Mononuclear cell (primary cell): ENCODE measurements at regions not wholly inside any gene's neighbourhood (a gene's known extent, or its start where the extent isn't known, plus 50 kb on each side); places are given as distances from the start of the nearest gene placed in this dataset.

Source experiments
- H3K27me3 ChIP-seq: 2 replicates; pipeline ENCODE4 v1.6.0; 2011; ENCODE audit warnings: low read length, control low read depth; ENCODE audit not compliant: insufficient read depth
- H3K4me1 ChIP-seq: 2 replicates; pipeline ENCODE4 v1.5.1; 2011; ENCODE audit warnings: mild to moderate bottlenecking, low read length, control low read depth; ENCODE audit not compliant: insufficient read depth
- H3K4me3 ChIP-seq: 2 replicates; pipeline ENCODE4 v1.5.1; 2011; ENCODE audit warnings: mild to moderate bottlenecking, low read length, moderate library complexity
- H3K9me3 ChIP-seq: 2 replicates; pipeline ENCODE4 v1.5.1; 2011; ENCODE audit warnings: low read depth, mild to moderate bottlenecking, control low read depth, low read length

DNA sequence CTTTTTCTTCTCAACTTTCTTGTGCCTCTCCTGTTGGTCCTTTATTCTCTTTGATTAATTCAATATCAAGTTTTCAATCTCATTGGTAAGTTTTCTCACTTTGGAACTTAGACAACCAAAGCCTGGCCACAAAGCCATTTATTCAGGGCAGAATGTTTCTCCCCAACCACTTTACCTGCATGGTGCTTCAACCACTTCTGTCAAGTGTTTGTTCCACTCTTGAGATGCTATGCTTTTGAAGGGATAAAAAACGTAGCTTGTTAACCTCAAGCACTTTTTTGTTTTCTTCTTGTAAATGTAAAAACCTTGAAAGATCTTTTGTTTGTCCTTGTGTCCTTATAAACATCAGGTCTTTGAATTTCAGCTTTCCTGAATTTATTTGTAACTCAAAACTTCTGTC is 966.7 kb downstream of the MAT2B start:
- no peaks in the 10 kb centered on the region for H3K9me3 ChIP-seq
- no peaks in the 10 kb centered on the region for H3K4me1 ChIP-seq
- H3K4me3 ChIP-seq = no peak overlapping the region
- no peaks in the 10 kb centered on the region for H3K27me3 ChIP-seq

DNA sequence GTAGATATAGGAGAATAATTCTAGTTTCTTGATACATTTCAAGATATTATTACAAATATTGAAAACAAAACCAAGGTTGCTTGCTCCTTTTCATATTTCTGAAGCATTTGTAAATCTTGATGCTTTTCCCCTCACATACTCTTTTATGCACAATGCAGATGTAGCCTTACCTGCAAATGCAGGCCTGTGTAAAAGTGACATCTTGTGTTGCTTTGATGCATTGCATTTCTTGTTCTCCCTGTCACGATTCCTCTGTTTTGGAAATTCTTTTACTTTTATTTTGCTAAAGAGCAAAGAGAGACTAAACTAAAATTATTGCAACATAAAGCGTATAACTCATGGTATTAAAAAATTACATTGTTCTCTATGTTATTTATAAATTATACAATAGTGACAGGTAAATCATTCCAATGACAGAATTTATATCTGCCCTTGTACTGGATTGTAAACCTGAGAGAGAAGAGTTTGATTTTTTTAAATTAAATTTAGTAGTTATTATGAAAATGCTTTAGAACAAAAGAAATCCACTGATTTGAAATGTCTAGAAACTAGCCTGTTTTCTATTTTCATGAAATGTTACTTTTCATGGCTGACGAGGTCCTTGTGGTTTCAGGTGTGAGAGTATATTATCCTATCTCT is 970.0 kb downstream of the MAT2B start:
- no peaks in the 10 kb centered on the region for H3K27me3 ChIP-seq
- no peak overlapping the region for H3K4me3 ChIP-seq
- no peaks in the 10 kb centered on the region for H3K9me3 ChIP-seq
- H3K4me1 ChIP-seq = no peaks in the 10 kb centered on the region

- no peaks in the 10 kb centered on the region for H3K4me1 ChIP-seq
- H3K4me3 ChIP-seq = no peak overlapping the region
- no peaks in the 10 kb centered on the region for H3K27me3 ChIP-seq
- H3K9me3 ChIP-seq = no peaks in the 10 kb centered on the region
Observed at GRCh38 chr5:164481270-164481669, 975.9 kb downstream of the MAT2B start.

DNA sequence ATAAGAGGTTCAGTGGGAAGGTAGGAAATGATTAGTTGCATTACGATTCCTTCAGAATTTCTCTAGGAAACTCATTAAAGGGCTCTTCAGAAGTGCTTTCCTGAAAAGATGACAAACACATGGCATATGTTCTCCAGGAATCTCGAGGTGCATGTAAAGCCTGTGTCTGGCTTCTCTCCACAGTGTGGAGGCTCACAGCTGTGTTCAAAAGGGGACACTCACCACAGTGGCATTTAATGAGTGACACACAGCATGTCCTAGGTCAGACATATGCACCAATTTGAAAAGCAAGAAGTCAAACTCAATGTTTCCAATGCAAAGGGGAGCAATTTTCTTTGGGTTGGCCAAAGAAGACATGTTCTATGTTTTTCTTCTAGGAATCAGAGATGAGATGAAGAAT is 976.9 kb downstream of the MAT2B start:
- H3K9me3 ChIP-seq = no peaks in the 10 kb centered on the region
- H3K4me3 ChIP-seq = no peak overlapping the region
- H3K4me1 ChIP-seq = no peaks in the 10 kb centered on the region
- no peaks in the 10 kb centered on the region for H3K27me3 ChIP-seq

DNA sequence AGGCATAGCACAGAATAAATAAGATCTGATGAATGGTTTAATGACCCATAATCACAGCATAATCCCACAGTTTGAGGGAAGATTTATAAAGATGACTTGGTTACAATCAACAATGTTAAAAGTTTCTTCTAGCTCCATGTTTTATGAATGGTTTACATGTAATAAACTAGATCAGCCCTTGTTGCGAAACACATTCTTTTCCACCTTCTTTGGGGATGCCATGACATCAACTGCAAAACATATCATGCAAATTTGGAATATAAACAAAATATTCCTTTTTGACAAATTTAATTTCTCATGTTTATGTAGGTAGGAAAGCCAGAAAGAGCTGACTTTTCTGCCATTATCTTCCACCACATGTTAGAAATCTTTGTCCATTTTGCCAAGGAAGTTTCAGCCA is 979.5 kb downstream of the MAT2B start:
- Histone ChIP-seq H3K27me3 (no peaks in the 10 kb centered on the region), H3K9me3 (no peaks in the 10 kb centered on the region), H3K4me1 (no peaks in the 10 kb centered on the region), H3K4me3 (no peak overlapping the region)

DNA sequence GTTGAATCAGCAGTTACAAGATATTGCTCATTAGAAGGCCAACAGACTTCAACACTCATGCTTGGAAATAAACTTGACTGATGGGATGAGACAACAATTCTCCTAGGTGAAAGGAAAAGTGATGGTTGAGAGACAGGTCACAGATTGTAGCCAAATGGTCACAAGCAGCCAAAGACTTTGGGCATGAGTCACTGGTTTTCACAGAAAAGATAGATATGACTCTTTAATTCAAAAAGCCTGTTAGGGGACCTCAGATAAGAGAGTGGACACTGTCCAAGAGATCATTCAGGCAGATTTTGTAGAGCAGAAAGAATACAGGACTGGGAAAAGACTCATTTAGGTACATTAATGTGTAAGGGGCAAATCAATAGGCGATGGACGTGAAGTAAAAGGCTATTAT is 982.5 kb downstream of the MAT2B start:
- Histone ChIP-seq H3K27me3 (no peaks in the 10 kb centered on the region), H3K9me3 (no peaks in the 10 kb centered on the region), H3K4me3 (no peak overlapping the region), H3K4me1 (no peaks in the 10 kb centered on the region)

GRCh38 chr5:164497311-164498064 is 992.1 kb downstream of the MAT2B start:
- Histone ChIP-seq H3K27me3 (no peaks in the 10 kb centered on the region), H3K9me3 (no peaks in the 10 kb centered on the region), H3K4me1 (no peaks in the 10 kb centered on the region), H3K4me3 (no peak overlapping the region)

- Histone ChIP-seq H3K4me1 (no peaks in the 10 kb centered on the region), H3K9me3 (no peaks in the 10 kb centered on the region), H3K27me3 (no peaks in the 10 kb centered on the region), H3K4me3 (no peak overlapping the region)
Observed at GRCh38 chr5:164498438-164498837, 993.0 kb downstream of the MAT2B start.

- no peaks in the 10 kb centered on the region for H3K4me1 ChIP-seq
- H3K27me3 ChIP-seq = no peaks in the 10 kb centered on the region
- H3K9me3 ChIP-seq = no peaks in the 10 kb centered on the region
- H3K4me3 ChIP-seq = no peak overlapping the region
Observed at GRCh38 chr5:164500856-164501255, 995.4 kb downstream of the MAT2B start.

GRCh38 chr5:164501344-164501743 is 995.9 kb downstream of the MAT2B start:
- Histone ChIP-seq H3K4me1 (no peaks in the 10 kb centered on the region), H3K27me3 (no peaks in the 10 kb centered on the region), H3K4me3 (no peak overlapping the region), H3K9me3 (no peaks in the 10 kb centered on the region)

GRCh38 chr5:164504141-164504772 is 998.8 kb downstream of the MAT2B start:
- H3K4me3 ChIP-seq = no peak overlapping the region

GRCh38 chr5:164505791-164506190 is 1000.4 kb downstream of the MAT2B start:
- Histone ChIP-seq H3K9me3 (no peaks in the 10 kb centered on the region), H3K27me3 (no peaks in the 10 kb centered on the region), H3K4me3 (no peak overlapping the region), H3K4me1 (no peaks in the 10 kb centered on the region)

More at GRCh38 chr5:164504141-164504772, 998.8 kb downstream of the MAT2B start:
- no peaks in the 10 kb centered on the region for H3K9me3 ChIP-seq
- no peaks in the 10 kb centered on the region for H3K27me3 ChIP-seq
- H3K4me1 ChIP-seq = no peaks in the 10 kb centered on the region

DNA sequence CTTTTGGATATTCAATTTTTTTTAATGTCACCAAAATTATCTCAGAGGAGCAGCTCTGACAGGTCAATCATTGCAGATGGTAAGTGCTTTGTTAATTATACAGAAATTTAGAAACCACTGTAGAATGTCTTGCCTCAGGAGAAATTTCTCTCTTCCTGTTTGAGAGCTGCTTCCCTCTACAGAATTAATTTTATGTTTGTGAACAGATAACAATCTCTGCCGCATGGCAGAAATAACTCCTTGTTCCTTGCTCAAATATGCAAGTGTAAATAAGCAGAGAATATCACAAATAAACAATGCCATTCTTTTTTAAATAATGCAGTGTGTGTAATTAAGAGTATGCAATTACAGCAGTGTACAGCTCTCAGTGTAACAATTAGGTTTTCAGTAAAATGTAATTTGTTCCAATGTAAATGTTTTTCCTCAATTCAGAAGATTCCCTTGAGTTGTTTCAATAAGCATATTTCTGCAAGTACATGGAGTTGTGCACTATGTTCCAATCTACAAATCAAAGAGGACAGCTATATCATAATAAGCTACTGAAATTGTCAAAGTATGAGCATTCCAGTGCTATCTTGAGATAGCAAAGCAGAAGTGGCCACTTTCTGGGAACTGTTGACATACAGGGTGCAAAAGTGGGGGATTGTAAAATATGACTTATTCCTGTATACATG is 1012.8 kb downstream of the MAT2B start:
- no peak overlapping the region for H3K4me3 ChIP-seq
- H3K4me1 ChIP-seq = no peaks in the 10 kb centered on the region
- H3K27me3 ChIP-seq = no peaks in the 10 kb centered on the region
- no peaks in the 10 kb centered on the region for H3K9me3 ChIP-seq

DNA sequence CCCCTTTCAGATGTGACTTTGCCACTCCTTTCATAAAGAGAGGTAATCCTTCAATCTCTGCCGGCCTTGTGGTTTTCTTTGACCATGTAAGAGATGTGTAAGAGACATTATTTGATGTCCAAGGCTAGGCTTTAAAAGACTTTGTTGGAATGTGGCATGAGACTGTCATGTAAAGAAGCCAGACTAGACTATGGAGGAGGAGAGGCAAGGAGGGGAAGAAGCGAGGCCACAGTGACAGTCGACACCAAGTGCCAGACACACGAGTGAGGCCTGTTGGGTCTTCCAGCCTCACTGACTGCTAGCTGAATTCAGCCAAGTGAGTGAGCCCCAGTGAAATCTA is 1013.3 kb downstream of the MAT2B start:
- H3K9me3 ChIP-seq = no peaks in the 10 kb centered on the region
- no peaks in the 10 kb centered on the region for H3K27me3 ChIP-seq
- no peaks in the 10 kb centered on the region for H3K4me1 ChIP-seq
- no peak overlapping the region for H3K4me3 ChIP-seq

GRCh38 chr5:164532235-164532900 is 1026.9 kb downstream of the MAT2B start:
- H3K9me3 ChIP-seq = no peaks in the 10 kb centered on the region
- H3K4me1 ChIP-seq = no peaks in the 10 kb centered on the region

More at GRCh38 chr5:164532235-164532900, 1026.9 kb downstream of the MAT2B start:
- Histone ChIP-seq H3K4me3 (no peak overlapping the region), H3K27me3 (no peaks in the 10 kb centered on the region)
